ENCODE measurements at regions not wholly inside any gene's neighbourhood (a gene's known extent, or its start where the extent isn't known, plus 50 kb on each side); places are given as distances from the start of the nearest gene placed in this dataset.

GRCh38 chr6:153503810-153504209 is 372.7 kb upstream of the RGS17 start:
- no peak overlapping the region for H2AFZ ChIP-seq (ENCODE audit: low read length)
- H3K4me3 ChIP-seq (ENCODE audit: low read depth, low read length, poor library complexity, severe bottlenecking), result no peak overlapping the region
- intact Hi-C loops (cut with micrococcal nuclease; ENCODE audit: unreplicated experiment), result no loop called here
- no peaks in the 10 kb centered on the region for H3K4me1 ChIP-seq (ENCODE audit: insufficient read depth, low read length, poor library complexity, severe bottlenecking)
- TF ChIP-seq, protein P1, sequence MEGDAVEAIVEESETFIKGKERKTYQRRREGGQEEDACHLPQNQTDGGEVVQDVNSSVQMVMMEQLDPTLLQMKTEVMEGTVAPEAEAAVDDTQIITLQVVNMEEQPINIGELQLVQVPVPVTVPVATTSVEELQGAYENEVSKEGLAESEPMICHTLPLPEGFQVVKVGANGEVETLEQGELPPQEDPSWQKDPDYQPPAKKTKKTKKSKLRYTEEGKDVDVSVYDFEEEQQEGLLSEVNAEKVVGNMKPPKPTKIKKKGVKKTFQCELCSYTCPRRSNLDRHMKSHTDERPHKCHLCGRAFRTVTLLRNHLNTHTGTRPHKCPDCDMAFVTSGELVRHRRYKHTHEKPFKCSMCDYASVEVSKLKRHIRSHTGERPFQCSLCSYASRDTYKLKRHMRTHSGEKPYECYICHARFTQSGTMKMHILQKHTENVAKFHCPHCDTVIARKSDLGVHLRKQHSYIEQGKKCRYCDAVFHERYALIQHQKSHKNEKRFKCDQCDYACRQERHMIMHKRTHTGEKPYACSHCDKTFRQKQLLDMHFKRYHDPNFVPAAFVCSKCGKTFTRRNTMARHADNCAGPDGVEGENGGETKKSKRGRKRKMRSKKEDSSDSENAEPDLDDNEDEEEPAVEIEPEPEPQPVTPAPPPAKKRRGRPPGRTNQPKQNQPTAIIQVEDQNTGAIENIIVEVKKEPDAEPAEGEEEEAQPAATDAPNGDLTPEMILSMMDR (conservative IDR thresholded peaks at IDR 0.05; ENCODE audit: low read length), result peak; percentile 59
- no peak for TF ChIP-seq EZH2phosphoT487 (IDR thresholded peaks at IDR 0.05; ENCODE audit: borderline replicate concordance, low read depth, low read length)
- ChIA-PET CTCF (ENCODE audit: unreplicated experiment) (no interaction called here), POLR2A (no interaction called here)
- no peaks in the 10 kb centered on the region for H3K79me2 ChIP-seq (ENCODE audit: insufficient read depth, low read depth, low read length)
- H3K36me3 ChIP-seq (ENCODE audit: insufficient read depth, low read length), result no peaks in the 10 kb centered on the region
- no peaks in the 10 kb centered on the region for H3K9me3 ChIP-seq (ENCODE audit: low read length)
- no peak overlapping the region for H3K4me2 ChIP-seq (ENCODE audit: low read length)
- BruUV-seq (replicated peaks), result no TSS peak
- no peak overlapping the region for H3K27ac ChIP-seq (ENCODE audit: low read depth, low read length, poor library complexity, severe bottlenecking)
- DNase-seq (ENCODE audit: low spot score), result peak; percentile 12
- H3K9me2 ChIP-seq (ENCODE audit: insufficient read depth, low read length), result no peaks in the 10 kb centered on the region
- H4K20me1 ChIP-seq (ENCODE audit: insufficient read depth, low read length), result no peaks in the 10 kb centered on the region

DNA sequence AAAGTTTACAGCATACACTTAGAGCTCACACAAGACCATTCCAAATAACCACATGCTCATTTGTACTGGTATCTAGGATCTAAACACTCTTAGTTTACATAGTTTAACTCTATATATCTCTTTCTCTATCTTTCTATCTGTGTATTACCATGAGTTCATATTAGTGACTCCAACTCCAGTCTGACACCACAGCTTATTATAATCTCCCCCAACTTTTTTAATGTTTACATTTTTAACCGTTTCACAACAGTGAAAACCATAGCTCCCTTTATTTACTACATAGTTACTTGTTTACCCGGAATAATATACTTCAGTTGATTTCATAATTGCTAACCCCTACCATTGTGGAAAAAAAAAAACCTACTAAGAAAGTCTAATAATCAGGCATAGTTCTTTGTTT is 362.4 kb upstream of the RGS17 start:
- POLR2A ChIA-PET, result interaction anchor here (0.6 kb wide), 1 partner anchor 11 kb away, joined by 3 read pairs; no protein-coding TSS in a partner anchor
- TF ChIP-seq, protein P1 (conservative IDR thresholded peaks at IDR 0.05; ENCODE audit: low read length), result no peak
- no peak for TF ChIP-seq EZH2phosphoT487 (IDR thresholded peaks at IDR 0.05; ENCODE audit: borderline replicate concordance, low read depth, low read length)
- no peak overlapping the region for H2AFZ ChIP-seq (ENCODE audit: low read length)
- H3K4me2 ChIP-seq (ENCODE audit: low read length), result no peak overlapping the region
- no peak for DNase-seq (ENCODE audit: low spot score)
- BruUV-seq (replicated peaks), result no TSS peak
- intact Hi-C loops (cut with micrococcal nuclease; ENCODE audit: unreplicated experiment), result no loop called here
- CTCF ChIA-PET (ENCODE audit: unreplicated experiment), result no interaction called here
- no peaks in the 10 kb centered on the region for H3K36me3 ChIP-seq (ENCODE audit: insufficient read depth, low read length)
- H3K4me1 ChIP-seq (ENCODE audit: insufficient read depth, low read length, poor library complexity, severe bottlenecking), result no peaks in the 10 kb centered on the region
- no peaks in the 10 kb centered on the region for H3K79me2 ChIP-seq (ENCODE audit: insufficient read depth, low read depth, low read length)
- no peaks in the 10 kb centered on the region for H3K9me3 ChIP-seq (ENCODE audit: low read length)
- no peaks in the 10 kb centered on the region for H4K20me1 ChIP-seq (ENCODE audit: insufficient read depth, low read length)
- H3K4me3 ChIP-seq (ENCODE audit: low read depth, low read length, poor library complexity, severe bottlenecking), result no peak overlapping the region
- H3K27ac ChIP-seq (ENCODE audit: low read depth, low read length, poor library complexity, severe bottlenecking), result no peak overlapping the region
- no peaks in the 10 kb centered on the region for H3K9me2 ChIP-seq (ENCODE audit: insufficient read depth, low read length)

DNA sequence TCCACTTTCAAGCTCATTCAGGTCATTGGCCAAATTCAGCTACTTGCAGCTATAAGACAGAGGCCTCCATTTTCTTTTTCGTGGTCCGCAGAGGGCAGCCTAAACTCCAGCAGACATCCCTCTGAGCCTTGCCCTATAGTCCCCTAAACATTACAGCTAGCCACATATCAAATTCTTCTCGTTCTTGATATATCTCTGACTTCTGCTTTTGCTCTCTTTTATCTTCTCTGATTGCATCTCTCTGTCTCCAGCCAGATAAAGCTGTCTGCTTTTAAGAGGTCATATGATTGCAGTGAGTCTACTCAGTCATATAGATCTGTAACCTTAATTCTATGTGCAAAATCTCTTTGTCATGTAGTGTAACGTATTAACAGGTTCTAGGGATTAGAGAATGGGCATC is 358.4 kb upstream of the RGS17 start:
- H3K4me1 ChIP-seq (ENCODE audit: insufficient read depth, low read length, poor library complexity, severe bottlenecking), result no peaks in the 10 kb centered on the region
- H2AFZ ChIP-seq (ENCODE audit: low read length), result no peak overlapping the region
- no peak overlapping the region for H3K27ac ChIP-seq (ENCODE audit: low read depth, low read length, poor library complexity, severe bottlenecking)
- H3K79me2 ChIP-seq (ENCODE audit: insufficient read depth, low read depth, low read length), result no peaks in the 10 kb centered on the region
- TF ChIP-seq EZH2phosphoT487 (IDR thresholded peaks at IDR 0.05; ENCODE audit: borderline replicate concordance, low read depth, low read length), result no peak
- TF ChIP-seq, protein P1 (conservative IDR thresholded peaks at IDR 0.05; ENCODE audit: low read length), result no peak
- H3K9me3 ChIP-seq (ENCODE audit: low read length), result no peaks in the 10 kb centered on the region
- no peaks in the 10 kb centered on the region for H4K20me1 ChIP-seq (ENCODE audit: insufficient read depth, low read length)
- H3K9me2 ChIP-seq (ENCODE audit: insufficient read depth, low read length), result no peaks in the 10 kb centered on the region
- intact Hi-C loops (cut with micrococcal nuclease; ENCODE audit: unreplicated experiment), result no loop called here
- no peak overlapping the region for H3K4me3 ChIP-seq (ENCODE audit: low read depth, low read length, poor library complexity, severe bottlenecking)
- no peaks in the 10 kb centered on the region for H3K36me3 ChIP-seq (ENCODE audit: insufficient read depth, low read length)
- no peak overlapping the region for H3K4me2 ChIP-seq (ENCODE audit: low read length)
- POLR2A ChIA-PET, result interaction anchor here (1.1 kb wide), 1 partner anchor 9 kb away, joined by 6 read pairs; no protein-coding TSS in a partner anchor
- BruUV-seq (replicated peaks), result no TSS peak
- CTCF ChIA-PET (ENCODE audit: unreplicated experiment), result no interaction called here
- DNase-seq (ENCODE audit: low spot score), result no peak
